GM23338 (cell line): ENCODE measurements at regions not wholly inside any gene's neighbourhood (a gene's known extent, or its start where the extent isn't known, plus 50 kb on each side); places are given as distances from the start of the nearest gene placed in this dataset.

ENCODE experiments used
- CREB1 ChIP-seq: fragments of 250-450 bp; sonication (Bioruptor Pico); IDR thresholded peaks from 2 replicates; pipeline ENCODE4 v1.5.0; 2020; ENCODE audit warnings: low read depth, mild to moderate bottlenecking, moderate library complexity
- CTCF ChIP-seq, 2 experiments: fragments of 200-600 bp in 1 of 2; sonication (generic) in 1 of 2; conservative IDR thresholded peaks; 2 replicates each; pipeline versions ENCODE4 v1.5.1 to v1.6.1; 2016 to 2017; ENCODE audit warnings: antibody characterized with exemption in 2 of 2, low read depth in 2 of 2, mild to moderate bottlenecking in 2 of 2, moderate library complexity in 1 of 2
- EZH2 ChIP-seq: fragments of 200-600 bp; sonication (generic); IDR thresholded peaks from one replicate; pipeline ENCODE4 v1.8.0; 2017; ENCODE audit warnings: antibody characterized with exemption, mild to moderate bottlenecking, low read depth; ENCODE audit not compliant: unreplicated experiment
- EZH2phosphoT487 ChIP-seq: fragments of 200-600 bp; sonication (generic); IDR thresholded peaks from one replicate; pipeline ENCODE4 v1.8.1; 2018; ENCODE audit warnings: antibody characterized with exemption; ENCODE audit not compliant: unreplicated experiment
- JUNB ChIP-seq: IDR thresholded peaks from one replicate; pipeline ENCODE4 v1.6.1; 2016; ENCODE audit warnings: antibody characterized with exemption; ENCODE audit not compliant: unreplicated experiment
- POLR2AphosphoS5 ChIP-seq: IDR thresholded peaks from 2 replicates; pipeline ENCODE4 v1.6.1; 2016; ENCODE audit warnings: antibody characterized with exemption, low read depth
- REST ChIP-seq: IDR thresholded peaks from one replicate; pipeline ENCODE4 v1.6.1; 2018; ENCODE audit warnings: antibody characterized with exemption; ENCODE audit not compliant: unreplicated experiment
- STAT1 ChIP-seq: IDR thresholded peaks from one replicate; pipeline ENCODE4 v1.6.1; 2016; ENCODE audit warnings: antibody characterized with exemption; ENCODE audit not compliant: unreplicated experiment

- no peak for TF ChIP-seq CTCF (conservative IDR thresholded peaks at IDR 0.05; ENCODE audit: low read depth in 2 of 2)
- no peak for TF ChIP-seq POLR2AphosphoS5
- no peak for TF ChIP-seq EZH2
- no peak for TF ChIP-seq EZH2phosphoT487
- TF ChIP-seq STAT1, result no peak
- TF ChIP-seq REST, result no peak
- TF ChIP-seq CREB1 (CRISPR knock-in tag), result no peak
- TF ChIP-seq JUNB, result no peak
Observed at GRCh38 chr5:79923431-79923830, 67.6 kb downstream of the MTX3 start.
